HuH-7 (cell line): ENCODE measurements at regions not wholly inside any gene's neighbourhood (a gene's known extent, or its start where the extent isn't known, plus 50 kb on each side); places are given as distances from the start of the nearest gene placed in this dataset.

Experiments used
- DNase-seq: peaks from one replicate; pipeline ENCODE4 v3.0.0; 2011; ENCODE audit warnings: low spot score

DNA sequence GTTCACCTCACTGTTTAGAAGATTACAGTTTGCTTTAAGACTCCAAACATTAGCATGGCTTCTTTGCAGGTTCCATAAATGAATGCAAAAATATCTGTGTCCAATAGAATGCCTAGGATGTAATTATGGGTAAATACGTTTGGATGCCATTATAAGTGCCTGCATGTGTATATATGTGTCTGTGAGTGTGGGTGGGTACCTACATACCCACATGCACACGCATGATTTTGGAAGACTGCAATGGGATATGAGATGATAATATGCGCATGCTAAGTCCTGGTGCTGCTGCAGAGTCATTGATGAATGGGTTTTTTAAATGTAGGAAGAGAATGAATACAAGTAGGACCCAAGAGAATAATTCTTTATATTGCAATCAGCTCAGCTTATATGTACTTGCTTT is 406.4 kb downstream of the ZSWIM6 start:
- no peak for DNase-seq

DNA sequence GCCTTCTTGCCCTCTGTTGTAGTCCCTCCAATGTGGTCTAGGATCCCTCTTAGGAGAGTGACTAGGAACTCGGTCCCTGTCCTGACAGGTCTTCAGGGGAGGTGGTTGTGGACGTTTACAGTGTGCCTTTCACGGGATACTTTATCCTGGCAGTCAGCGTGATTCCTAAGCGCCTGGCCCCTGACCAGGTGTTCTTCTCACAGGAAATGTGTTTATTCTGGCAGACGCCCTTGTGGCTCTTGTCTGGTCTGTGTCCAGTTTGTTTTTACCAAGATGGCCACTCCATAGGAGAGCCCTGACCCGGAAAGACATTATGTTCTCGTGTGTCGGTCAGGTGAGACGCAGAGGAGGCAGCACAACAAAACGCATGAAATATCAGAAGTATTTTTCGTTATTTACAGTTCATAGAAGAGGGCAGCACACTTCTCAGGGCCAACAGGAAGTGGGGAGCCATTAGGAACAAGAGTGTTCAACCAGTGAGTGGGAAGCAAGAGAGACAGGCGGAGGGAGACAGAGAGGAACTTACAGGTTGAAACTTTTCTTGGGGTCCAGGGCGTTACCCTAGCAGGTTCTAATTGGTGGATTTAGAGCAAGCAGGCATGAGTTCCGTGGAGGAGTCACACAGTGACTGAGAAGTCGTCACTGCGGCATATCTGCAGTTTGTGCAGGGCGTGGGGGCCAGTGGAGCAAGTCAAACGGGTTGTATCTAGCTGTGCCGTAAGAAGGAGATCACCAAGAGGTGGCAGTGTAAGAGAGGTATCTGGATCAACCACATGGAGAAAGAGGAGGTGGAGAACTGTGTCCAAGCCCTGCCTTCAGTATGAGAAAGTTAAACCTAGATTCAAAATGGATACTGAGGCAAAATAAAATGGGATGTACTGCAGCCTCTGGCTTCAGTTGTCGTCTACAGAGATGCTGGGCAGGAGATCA is 412.9 kb downstream of the ZSWIM6 start:
- peak; percentile 8 for DNase-seq

DNA sequence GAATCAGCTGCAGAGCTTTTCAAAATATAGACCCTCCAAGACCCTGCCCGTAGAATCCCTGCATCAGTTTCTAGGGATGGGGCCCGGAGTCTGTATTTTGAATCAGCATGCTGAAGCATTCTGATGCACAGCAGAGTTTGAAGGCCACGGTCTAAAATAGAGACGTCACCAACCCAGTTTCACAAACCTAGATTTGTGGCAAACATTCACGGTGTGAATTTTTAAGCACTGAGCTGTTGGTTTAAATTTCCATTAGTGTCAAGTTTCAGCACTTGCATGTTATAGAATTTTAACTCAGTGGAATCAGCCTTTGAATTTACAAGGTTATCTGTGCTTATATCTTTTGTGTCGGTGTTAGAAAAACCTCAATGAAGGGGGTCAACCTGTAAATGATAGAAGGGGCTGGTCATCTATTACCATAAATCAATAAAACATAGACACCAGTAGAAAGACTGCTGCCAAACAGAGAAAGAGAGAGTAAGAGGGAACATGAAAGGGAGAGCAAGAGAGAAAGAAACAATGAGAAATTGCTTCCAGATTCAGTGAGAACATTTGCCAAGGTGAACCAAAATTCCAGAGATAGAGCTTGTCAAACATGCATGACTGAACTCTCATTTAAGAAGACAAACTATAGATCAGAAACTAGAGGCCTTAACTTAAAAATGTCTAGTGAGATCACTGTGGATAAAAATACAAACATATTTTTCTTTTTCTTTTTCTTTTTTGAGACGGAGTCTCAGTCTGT is 414.9 kb downstream of the ZSWIM6 start:
- no peak for DNase-seq

DNA sequence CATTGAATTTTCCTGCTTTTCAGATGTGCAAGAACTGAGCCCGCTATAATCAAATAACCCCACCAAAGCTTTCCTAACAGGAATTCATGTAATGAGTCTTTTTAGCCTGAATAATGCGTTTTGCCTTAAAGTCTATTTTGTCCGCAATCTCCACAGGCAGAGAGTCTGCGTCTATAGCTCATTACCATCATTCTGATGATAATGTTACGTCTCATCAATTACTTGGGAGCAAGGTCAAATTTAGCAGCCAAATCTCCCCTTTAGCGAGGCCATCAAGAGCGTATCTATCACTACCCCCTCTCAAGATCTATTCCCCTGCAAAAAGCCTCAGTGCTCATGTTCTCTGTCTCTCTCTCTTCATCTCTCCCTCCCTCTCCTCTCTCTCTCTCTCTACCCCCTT is 416.1 kb downstream of the ZSWIM6 start:
- DNase-seq = no peak

DNA sequence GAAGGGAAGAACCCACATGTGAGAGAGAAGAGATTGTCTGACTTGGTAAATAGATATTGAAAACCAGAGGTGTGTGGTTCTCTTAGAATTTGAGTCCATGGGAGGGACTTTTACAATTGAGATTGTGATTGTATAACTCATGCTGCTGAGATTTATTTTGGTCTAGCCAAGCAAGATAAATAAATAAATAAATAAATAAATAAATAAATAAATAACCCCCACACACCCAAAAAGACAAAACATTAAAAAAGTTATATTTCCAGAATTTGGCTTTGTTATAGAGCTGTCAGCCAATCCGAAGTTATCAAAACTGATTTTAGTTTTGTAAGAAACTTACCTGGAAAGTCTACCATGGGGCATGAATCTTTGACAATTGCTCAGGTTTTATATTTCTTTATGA is 416.6 kb downstream of the ZSWIM6 start:
- DNase-seq = no peak

DNA sequence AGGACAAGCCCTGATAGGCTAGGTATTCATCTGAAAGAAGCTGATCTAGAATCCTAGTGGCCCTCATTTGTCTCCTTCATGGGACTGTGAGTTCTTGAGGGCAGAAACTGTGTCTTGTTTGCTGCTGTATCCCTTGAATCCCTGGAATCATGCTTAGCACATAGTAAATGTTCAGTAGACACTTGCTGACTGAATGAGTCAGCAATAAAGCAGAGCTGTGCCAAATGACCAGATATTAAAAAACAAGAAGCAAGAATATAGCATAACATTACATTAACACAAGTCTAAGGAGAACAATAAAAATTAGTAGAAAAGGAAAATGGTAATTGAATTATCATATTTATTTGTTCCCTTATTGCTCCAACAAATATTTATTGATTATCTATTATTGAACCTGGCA is 420.5 kb downstream of the ZSWIM6 start:
- no peak for DNase-seq

DNA sequence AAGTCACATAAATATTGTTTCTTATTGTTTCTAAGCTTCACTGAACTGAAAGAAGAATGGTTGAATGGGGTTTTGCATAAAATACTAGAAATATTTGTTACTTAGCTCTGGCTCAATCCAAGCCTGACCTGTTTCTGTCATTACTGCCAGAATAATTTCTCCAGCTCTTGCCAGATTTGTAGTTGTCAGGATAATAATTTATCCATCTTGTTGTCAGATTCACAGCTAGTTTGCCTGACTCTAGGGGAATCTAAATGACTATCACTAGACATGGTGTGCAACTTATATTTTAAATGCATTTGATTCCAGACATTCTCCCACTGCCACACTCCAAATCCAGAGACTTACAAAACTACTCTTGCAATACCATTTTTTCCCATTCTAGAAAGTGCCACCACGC is 422.7 kb downstream of the ZSWIM6 start:
- DNase-seq = no peak

DNA sequence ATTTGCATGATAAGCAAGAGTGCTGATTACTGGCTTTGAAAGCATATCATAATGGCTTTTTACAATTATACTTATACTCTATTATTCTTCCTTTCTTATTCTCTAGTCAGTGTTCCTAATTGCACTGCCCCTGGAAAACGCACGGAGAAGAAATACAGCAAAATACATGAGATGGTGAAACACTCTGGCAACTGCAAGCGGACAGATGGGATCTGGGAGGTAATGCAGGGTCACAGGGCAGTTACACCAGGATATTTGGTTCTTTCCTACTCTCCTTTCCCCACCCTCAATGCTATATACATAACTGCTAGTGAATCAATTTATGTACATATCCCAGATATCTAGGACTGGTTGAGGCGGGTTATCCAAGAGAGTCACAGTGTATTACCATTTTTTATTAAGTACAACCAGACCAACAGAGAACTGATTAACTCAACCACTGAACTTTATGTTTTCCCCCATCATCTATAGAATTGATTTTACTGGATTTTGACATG is 423.7 kb downstream of the ZSWIM6 start:
- no peak for DNase-seq

DNA sequence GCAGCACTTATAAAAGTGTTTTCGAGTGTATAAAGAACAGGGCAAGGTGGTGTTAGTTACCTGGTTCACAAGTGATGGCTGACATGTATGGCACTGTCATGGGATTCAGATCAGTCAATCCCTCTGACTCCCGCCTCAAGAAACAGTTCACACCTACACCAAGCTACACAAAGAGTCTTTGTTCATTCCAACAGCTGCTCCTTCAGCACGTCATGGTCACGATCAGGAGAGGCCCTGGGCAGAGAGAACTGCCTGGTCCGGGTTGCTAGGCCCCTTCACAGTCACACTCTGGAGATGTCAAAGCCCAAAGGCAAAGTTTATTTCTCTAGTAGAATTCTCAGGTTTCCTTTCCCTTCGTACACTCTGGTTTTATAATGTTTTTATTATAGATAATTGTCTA is 426.7 kb downstream of the ZSWIM6 start:
- DNase-seq = no peak

DNA sequence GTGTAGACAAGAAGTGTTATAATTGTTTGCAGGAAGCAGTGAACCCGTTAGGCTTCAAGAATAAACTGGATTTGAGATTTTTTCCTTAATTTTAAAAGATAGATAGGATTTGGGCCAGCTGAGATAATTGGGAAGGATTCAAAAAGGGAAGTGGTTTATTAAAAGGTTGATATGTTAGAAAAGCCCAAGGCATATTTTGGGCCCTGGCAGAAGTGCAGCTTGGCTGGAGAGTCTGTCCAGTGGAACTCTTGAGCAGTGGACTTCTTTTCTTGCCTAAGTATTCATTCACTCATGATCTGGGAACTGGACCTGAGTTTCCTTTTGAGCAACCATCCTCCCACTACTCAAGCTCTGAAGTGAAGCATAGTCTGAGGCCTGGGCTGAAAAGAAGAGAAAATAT is 433.4 kb downstream of the ZSWIM6 start:
- DNase-seq = no peak

DNA sequence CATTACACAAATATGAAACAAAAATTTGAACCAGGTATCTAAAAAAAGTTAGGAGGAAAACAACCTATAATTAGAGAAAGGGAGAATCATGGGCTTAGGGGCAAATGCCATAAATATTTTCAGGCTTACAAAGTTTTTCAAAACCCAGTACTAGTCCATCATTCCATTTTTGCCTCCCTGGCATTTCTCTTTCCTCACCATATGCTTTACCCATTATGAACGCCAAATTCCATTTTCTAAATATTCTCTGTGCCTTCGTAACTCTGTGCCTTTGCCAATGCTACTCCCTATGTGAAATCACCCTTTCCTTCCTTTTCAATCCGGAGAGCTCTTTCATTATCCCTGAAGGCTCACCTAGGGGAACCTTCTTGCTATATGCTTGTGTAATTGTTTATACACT is 434.1 kb downstream of the ZSWIM6 start:
- DNase-seq = no peak

DNA sequence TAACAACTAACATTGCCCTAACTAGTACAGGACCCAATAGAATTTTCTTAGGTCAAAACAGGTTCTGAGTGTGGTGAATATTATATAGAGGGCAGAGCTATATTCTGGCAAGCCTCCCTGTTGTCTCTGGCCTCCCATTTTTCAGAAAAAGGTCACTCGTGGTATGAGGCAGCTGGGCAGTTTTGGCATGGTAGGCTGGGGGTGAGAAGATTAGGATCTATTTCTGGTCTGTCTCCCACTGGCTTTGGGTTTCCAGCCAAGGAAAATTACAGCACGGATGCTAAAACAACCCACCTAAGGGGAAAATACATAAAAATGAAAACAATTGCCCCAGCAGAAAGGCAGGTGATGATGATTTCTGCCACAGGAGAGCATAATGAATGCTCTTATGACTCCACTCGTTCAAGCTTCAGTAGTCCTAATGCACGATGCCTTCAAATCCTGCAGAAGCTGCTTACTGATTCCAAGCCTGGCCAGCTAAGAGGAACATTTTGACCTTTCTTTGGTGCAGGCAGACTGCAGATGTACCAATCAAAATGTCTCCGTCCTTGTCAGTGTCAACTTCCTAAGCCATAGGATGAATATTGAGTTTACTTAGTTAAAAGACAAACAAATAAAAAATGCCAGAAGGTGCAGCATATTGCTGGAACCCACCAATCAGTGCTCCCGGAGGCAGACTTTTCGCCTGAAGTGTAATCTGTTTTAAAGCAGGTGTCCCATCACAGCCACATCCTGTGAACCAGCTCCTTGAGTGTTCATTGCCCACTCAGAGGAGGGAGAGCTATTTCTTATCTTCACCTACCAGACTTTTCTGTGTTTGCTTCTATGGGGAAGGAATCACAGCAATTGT is 435.4 kb downstream of the ZSWIM6 start:
- DNase-seq = no peak

DNA sequence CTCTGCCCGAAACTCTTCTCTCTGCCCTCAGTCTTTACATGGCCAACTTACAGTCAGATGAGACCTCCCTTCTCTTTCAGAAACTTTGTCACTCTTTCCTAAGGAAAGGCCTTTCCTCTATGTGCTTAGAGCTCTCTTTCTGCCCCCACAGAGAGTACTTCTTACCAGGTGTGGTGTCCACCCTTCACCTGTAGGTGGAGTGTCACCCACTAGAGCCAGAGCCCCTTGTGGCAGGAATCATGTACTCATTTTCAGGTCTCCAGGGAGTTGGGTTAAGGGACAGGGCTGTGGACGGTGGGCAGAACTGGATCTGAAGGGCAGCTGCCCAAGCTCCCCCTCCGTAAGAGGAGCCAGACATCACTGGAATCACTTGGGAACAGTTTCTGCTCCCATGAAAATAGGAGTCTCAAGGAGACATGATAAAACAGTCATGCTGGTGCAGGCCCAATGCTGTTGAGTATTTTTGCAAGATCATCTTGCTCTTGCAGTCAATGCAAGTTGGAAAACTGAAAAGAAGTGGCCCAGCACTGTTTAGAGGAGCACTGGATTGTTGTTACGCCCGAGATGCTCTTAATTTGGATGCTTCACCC is 436.7 kb downstream of the ZSWIM6 start:
- DNase-seq = peak; percentile 52

DNA sequence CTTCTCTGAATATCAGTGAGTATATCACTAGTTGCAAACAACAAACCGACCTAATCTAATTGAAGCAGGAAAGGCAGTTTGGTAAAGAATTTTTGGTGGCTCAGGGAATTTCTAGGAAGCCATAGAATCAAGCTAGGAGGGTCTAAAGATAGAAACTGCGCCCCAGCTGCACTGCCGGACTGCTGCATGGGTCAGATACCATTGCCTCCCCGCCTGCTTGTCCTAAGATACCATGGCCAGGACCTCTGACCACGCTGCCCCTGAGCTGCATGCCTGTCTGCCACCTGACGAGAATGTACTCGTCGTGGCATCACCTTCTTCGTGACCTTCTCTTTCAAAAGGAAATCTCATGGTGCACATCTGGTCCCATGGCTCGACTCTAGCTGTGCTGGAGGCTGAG is 439.0 kb downstream of the ZSWIM6 start:
- DNase-seq = no peak

DNA sequence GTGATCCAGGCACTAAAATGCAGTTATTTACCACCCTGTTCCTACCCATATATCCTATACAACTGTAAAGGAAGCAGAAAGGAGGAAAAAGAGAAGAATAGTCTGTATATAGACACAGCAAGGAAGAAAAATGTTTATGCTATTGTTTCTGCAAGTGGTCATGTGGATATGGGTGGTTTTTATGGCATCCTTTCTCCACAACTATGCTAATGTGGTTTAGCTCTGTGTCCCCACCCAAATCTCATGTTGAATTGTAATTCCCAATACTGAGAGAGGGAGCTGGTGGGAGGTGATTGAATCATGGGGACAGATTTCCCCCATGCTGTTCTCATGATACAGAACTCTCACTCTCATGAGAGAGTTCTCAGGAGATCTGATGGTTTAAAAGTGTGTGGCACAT is 439.8 kb downstream of the ZSWIM6 start:
- DNase-seq = no peak

DNA sequence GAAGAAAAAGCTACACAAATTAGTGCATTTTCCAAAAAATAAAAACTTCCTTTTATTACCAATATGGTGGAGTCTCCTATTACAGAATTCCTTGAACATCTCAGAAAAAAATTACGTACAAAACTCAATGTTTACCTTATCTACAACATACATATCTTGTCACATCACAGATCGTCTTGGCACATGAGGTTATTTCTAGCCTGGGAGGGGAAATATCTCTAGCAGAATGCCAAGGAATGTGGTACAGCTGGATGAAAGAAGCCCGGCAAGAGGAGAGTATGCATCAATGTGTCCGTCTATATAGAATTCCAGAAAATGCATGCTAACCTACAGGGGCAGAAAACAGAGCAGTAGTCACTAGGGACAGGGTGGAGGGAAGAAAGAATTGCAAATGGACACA is 443.8 kb downstream of the ZSWIM6 start:
- no peak for DNase-seq

DNA sequence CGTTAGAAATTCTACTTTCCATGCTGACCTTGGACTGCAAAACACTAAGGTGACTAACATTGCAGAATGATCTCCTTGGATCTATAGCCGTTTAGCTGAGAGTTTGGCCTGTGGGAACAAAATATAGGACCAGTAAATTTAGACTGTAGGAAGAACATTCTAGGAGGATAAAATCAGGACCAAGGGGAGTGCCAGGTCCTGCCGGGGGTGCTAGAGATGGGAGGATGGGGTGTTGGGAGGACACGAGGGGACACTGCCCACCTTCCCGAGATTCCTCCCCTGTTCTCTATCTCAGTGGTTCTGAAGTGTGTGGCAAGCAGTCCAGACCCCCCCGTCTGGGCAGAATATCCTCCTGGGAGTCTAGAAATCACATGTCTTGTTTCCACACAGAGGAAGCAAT is 445.2 kb downstream of the ZSWIM6 start:
- no peak for DNase-seq

DNA sequence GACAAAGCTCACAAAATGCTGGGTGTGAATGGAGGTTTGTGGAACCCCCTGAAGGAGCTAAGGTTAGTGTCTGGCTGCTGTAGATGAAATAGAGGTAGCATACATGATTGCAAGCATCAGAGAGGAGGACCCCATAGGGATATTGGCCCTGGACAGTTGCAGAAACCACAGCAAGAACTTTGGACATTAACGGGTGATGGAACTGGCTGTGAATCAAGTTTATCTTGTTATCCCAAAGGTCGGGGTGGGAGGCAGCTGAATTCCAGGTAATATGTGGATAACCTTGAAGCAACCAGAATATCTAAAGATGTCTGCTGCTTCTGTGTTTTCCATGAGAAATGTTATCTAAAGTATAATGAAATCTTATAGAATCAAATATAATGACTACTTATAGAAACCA is 447.7 kb downstream of the ZSWIM6 start:
- DNase-seq = no peak

DNA sequence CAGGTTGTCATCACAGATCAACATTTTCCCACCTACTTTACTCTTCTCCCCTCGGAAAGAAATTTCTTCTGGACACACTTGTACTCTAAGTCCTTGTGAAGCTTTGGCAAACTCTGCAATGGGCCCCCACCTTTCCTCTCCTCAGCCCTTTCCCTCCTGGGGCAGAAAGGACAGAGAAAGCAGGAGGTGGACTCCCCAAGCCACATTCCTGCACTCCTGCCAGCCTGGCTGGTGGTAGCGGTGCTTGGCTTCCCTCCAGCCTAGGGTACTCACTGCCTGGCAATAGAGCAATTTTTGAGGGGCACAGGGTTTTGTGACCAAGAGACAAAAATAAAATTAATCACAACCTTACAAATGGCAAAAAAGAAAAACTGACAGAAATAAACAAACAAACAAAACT is 451.4 kb downstream of the ZSWIM6 start:
- no peak for DNase-seq

DNA sequence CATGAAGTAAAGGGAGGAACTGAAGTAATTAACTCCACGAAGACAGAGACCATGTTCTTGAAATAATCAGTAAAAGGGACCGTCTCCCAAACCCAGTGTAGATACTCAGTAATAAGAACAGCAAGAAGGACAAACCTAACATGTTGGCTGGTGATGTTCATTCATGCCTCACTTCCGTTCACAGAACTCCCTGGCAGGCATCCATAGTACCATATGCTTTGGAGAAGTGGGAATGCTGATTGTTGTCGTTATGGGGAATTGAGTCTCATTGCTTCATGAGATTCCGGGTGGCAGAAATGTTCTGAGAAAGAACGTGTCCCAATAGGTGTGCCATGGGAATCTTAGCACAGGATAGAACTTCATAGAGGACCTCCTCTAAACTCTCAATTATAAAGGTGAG is 452.3 kb downstream of the ZSWIM6 start:
- DNase-seq = no peak

DNA sequence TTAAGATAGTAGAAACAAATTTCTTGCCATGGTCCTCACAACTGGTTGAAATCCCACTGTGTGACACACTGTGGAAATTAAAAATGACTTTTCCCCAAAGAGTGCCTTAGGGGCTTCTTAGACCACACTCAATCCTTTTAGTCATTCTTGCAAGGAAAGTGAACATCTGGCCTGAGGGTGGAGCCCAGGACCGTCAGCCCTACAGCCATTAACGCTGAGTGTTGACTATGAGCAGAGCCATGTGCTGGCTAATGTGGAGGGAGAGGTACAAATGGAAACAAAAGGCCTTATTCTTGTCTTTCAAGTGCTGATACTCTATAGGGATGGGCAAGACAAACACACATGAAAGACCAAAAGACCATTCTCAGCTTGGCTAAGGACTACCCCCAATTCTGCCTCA is 456.5 kb downstream of the ZSWIM6 start:
- no peak for DNase-seq

DNA sequence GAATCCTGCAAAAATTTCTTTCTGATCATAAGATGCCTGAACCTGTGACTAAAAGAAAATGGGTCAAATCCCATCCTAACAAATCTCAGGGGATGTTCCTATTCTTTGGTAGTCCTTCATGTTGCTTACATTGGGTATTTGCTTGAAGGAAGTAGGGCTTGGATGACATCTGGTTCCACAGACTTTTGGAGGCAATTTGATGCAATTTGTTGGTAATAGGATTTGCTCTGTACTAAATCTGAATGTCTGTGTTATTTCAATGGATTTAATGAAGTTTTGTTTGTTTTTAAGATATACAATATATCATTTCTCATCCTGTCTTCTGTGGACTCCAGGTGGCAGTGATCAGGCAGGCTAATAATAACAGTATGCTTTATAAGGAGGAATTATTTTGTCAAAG is 457.9 kb downstream of the ZSWIM6 start:
- DNase-seq = no peak
